Parathyroid adenoma (tissue), 2 donors: ENCODE measurements at regions not wholly inside any gene's neighbourhood (a gene's known extent, or its start where the extent isn't known, plus 50 kb on each side); places are given as distances from the start of the nearest gene placed in this dataset.

Source experiments
- H2AFZ ChIP-seq: fragments of 300-600 bp; sonication (generic); one replicate; pipeline ENCODE4 v1.7.0; 2017; ENCODE audit warnings: antibody characterized with exemption, mild to moderate bottlenecking
- H3K27ac ChIP-seq: fragments of 300-600 bp; sonication (generic); one replicate; pipeline ENCODE4 v1.7.0; 2017
- H3K27me3 ChIP-seq: fragments of 300-600 bp; sonication (generic); one replicate; pipeline ENCODE4 v1.7.0; 2017; ENCODE audit warnings: low read length; ENCODE audit not compliant: control insufficient read depth, insufficient read depth
- H3K36me3 ChIP-seq: fragments of 300-600 bp; sonication (generic); one replicate; pipeline ENCODE4 v1.7.0; 2017; ENCODE audit warnings: low read length; ENCODE audit not compliant: control insufficient read depth, insufficient read depth
- H3K4me1 ChIP-seq: fragments of 300-600 bp; sonication (generic); one replicate; pipeline ENCODE4 v1.7.0; 2017; ENCODE audit warnings: control low read depth
- H3K4me2 ChIP-seq: fragments of 300-600 bp; sonication (generic); one replicate; pipeline ENCODE4 v1.7.0; 2017; ENCODE audit warnings: low read length
- H3K4me3 ChIP-seq: fragments of 300-600 bp; sonication (generic); one replicate; pipeline ENCODE4 v1.7.0; 2017; ENCODE audit warnings: low read depth, low read length
- H3K79me2 ChIP-seq: fragments of 300-600 bp; sonication (generic); one replicate; pipeline ENCODE4 v1.7.0; 2017; ENCODE audit warnings: control low read depth
- H3K9ac ChIP-seq: fragments of 300-600 bp; sonication (generic); one replicate; pipeline ENCODE4 v1.7.0; 2017; ENCODE audit warnings: mild to moderate bottlenecking
- H3K9me3 ChIP-seq: fragments of 300-600 bp; sonication (generic); one replicate; pipeline ENCODE4 v1.7.0; 2017; ENCODE audit warnings: low read length; ENCODE audit not compliant: control insufficient read depth
- TF ChIP-seq, protein P1 (sequence below): fragments of 300-600 bp; sonication (generic); IDR thresholded peaks from one replicate; pipeline ENCODE4 v1.7.0; 2017; ENCODE audit warnings: antibody characterized with exemption, mild to moderate bottlenecking
- donor health status: primary hyperparathyroidism.

DNA sequence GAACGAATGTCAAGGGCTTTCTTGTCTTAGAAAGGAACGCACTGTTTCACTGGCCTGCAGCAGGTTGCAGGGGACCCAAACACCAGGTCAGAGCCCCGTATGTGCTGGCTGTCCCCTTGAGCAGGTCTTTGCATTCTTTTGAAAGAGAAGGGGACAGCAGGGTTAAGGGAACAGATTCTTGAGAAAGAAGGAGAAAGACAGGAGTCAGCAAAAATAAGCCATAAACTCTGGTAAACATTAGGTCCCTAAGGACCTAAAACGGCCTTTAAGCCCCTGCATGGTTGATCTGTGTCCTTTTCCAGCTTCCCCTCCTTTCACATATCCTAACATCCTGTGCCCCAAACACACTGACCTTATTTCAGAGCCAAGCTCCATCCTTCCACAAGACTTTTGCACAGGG, 190.8 kb upstream of the ADRA1B start:
- no peaks in the 10 kb centered on the region for H3K9me3 ChIP-seq
- no peaks in the 10 kb centered on the region for H3K79me2 ChIP-seq
- no peak overlapping the region for H3K9ac ChIP-seq
- H3K4me3 ChIP-seq: no peak overlapping the region
- no peak overlapping the region for H3K4me2 ChIP-seq
- no peaks in the 10 kb centered on the region for H3K36me3 ChIP-seq
- no peaks in the 10 kb centered on the region for H3K4me1 ChIP-seq
- H3K27ac ChIP-seq: no peak overlapping the region
- TF ChIP-seq, protein P1, sequence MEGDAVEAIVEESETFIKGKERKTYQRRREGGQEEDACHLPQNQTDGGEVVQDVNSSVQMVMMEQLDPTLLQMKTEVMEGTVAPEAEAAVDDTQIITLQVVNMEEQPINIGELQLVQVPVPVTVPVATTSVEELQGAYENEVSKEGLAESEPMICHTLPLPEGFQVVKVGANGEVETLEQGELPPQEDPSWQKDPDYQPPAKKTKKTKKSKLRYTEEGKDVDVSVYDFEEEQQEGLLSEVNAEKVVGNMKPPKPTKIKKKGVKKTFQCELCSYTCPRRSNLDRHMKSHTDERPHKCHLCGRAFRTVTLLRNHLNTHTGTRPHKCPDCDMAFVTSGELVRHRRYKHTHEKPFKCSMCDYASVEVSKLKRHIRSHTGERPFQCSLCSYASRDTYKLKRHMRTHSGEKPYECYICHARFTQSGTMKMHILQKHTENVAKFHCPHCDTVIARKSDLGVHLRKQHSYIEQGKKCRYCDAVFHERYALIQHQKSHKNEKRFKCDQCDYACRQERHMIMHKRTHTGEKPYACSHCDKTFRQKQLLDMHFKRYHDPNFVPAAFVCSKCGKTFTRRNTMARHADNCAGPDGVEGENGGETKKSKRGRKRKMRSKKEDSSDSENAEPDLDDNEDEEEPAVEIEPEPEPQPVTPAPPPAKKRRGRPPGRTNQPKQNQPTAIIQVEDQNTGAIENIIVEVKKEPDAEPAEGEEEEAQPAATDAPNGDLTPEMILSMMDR: no peak
- no peak overlapping the region for H2AFZ ChIP-seq
- no peaks in the 10 kb centered on the region for H3K27me3 ChIP-seq

DNA sequence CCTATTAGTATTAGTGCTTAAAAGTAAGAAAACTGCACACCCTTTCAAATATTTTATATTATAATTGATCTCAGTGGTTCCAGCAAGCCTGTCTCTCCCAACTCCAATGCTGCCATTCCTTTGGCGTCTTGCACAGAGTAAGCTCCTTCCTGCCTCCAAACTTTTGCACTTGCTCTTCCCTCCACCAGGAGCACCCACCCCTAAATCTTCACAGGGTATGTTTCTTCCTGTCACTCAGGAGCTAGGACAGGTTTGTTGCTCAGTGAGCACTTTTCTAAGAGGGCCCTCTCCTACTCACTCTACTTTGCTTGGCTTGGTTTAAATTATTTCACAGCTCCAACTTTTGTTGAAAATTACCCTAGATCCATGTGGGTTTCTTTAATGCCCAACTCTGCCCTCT, 189.1 kb upstream of the ADRA1B start:
- Histone ChIP-seq H3K9me3 (no peaks in the 10 kb centered on the region), H3K27ac (no peak overlapping the region), H3K4me3 (no peak overlapping the region), H3K4me1 (no peaks in the 10 kb centered on the region), H2AFZ (no peak overlapping the region), H3K79me2 (no peaks in the 10 kb centered on the region), H3K9ac (no peak overlapping the region), H3K36me3 (no peaks in the 10 kb centered on the region), H3K27me3 (no peaks in the 10 kb centered on the region), H3K4me2 (no peak overlapping the region)
- TF ChIP-seq, protein P1: no peak

DNA sequence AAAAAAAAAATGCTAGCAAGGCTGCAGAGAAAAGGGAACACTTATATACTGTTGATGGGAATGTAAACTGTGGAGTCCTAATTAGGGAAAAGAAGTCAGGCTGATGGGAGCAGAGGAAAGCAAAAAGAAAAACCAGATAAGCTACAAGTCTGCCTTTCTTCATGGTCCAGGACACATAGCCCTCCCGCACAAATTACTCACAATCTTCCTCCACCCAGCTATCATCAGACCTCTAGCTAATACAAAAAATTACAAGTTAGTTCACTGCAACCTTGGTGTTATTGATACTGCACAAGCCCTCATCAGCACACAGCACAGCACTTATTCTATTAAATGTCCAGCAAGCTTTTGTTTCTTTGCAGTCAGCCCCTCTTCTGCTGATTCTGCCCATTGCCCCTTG, 186.0 kb upstream of the ADRA1B start:
- Histone ChIP-seq H3K27me3 (no peaks in the 10 kb centered on the region), H2AFZ (no peak overlapping the region), H3K4me2 (no peak overlapping the region), H3K36me3 (no peaks in the 10 kb centered on the region), H3K27ac (no peak overlapping the region), H3K4me3 (no peak overlapping the region), H3K9ac (no peak overlapping the region), H3K9me3 (no peaks in the 10 kb centered on the region), H3K79me2 (no peaks in the 10 kb centered on the region), H3K4me1 (no peaks in the 10 kb centered on the region)
- TF ChIP-seq, protein P1: no peak

DNA sequence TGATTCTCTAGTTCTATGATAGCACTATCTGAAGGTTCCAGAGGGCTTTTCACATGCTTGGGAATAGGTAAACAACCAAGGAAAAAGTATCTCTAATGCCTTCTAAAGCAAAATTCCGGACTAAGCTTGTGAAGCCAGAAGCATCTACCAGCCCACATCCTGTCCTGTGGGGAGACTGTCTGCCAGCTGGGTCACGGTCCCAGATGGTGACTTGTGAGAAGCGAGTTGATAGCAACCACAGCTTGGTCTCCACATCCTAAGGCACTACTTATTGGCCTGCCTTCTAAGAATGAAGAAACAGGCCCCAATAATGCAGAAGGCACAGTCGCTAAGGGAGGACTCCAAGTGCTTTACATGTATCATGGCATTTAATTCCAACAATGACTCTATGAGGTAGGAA, 184.1 kb upstream of the ADRA1B start:
- Histone ChIP-seq H3K9ac (no peak overlapping the region), H3K4me3 (no peak overlapping the region), H3K27ac (no peak overlapping the region), H3K79me2 (no peaks in the 10 kb centered on the region), H3K4me1 (no peaks in the 10 kb centered on the region), H3K4me2 (no peak overlapping the region), H2AFZ (no peak overlapping the region), H3K36me3 (no peaks in the 10 kb centered on the region), H3K9me3 (no peaks in the 10 kb centered on the region), H3K27me3 (no peaks in the 10 kb centered on the region)
- TF ChIP-seq, protein P1: no peak

DNA sequence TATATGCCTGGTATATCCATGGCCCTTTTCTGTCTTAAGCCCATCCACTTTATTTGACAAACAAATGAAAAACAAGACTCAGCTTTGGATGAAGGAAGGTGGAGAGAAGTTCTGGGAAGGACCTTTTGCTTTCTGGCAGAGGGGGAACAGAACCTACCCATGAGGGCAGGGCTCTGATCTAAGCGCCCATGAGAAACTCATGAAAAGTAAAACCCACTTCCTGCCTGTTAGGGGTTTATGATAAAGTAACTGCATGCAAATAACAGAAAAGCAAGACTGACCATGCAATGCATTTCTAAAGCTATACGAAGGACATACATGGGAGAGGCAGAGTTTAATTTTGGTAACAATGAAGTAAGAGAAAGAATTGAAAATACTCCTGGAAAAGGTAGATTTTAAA, 181.9 kb upstream of the ADRA1B start:
- H3K4me1 ChIP-seq: no peaks in the 10 kb centered on the region
- H3K9me3 ChIP-seq: no peaks in the 10 kb centered on the region
- TF ChIP-seq, protein P1: no peak
- H3K27ac ChIP-seq: no peak overlapping the region
- H3K9ac ChIP-seq: no peak overlapping the region
- no peaks in the 10 kb centered on the region for H3K27me3 ChIP-seq
- no peak overlapping the region for H3K4me2 ChIP-seq
- no peak overlapping the region for H2AFZ ChIP-seq
- H3K79me2 ChIP-seq: no peaks in the 10 kb centered on the region
- no peaks in the 10 kb centered on the region for H3K36me3 ChIP-seq
- no peak overlapping the region for H3K4me3 ChIP-seq
